Left lung (tissue), 4 donors: ENCODE measurements at regions not wholly inside any gene's neighbourhood (a gene's known extent, or its start where the extent isn't known, plus 50 kb on each side); places are given as distances from the start of the nearest gene placed in this dataset.

ENCODE experiments used
- ATAC-seq: fragments of 200-7000 bp; cut with Tn5 transposase; one replicate; pipeline ENCODE4 v1.9.1; 2020; ENCODE audit warnings: moderate library complexity
- DNase-seq, 4 donors: peaks; one replicate each; pipeline ENCODE4 v3.0.0-alpha.2; 2013 to 2020
- H3K27ac ChIP-seq, 2 donors: fragments of 200-600 bp; sonication (generic) in 1 of 2; one replicate each; pipeline versions ENCODE4 v1.5.0 to v1.8.0; 2020 to 2021
- H3K27me3 ChIP-seq, 2 donors: fragments of 200-600 bp; sonication (generic) in 1 of 2; one replicate each; pipeline versions ENCODE4 v1.5.0 to v1.8.0; 2020 to 2021
- H3K36me3 ChIP-seq, 2 donors: fragments of 200-600 bp; sonication (generic) in 1 of 2; one replicate each; pipeline versions ENCODE4 v1.5.0 to v1.8.0; 2020 to 2021
- H3K4me1 ChIP-seq, 2 donors: fragments of 200-600 bp; one replicate each; pipeline ENCODE4 v1.8.0; 2021
- H3K4me3 ChIP-seq, 2 donors: fragments of 200-600 bp; sonication (generic) in 1 of 2; one replicate each; pipeline versions ENCODE4 v1.5.0 to v1.8.0; 2020 to 2021; ENCODE audit warnings: mild to moderate bottlenecking in 1 of 2
- H3K9me3 ChIP-seq, 2 donors: fragments of 200-600 bp; sonication (generic) in 1 of 2; one replicate each; pipeline versions ENCODE4 v1.5.0 to v1.8.0; 2020 to 2021
- intact Hi-C, 2 donors: fragments of 100-400 bp; cut with DNase I; formaldehyde crosslinking; loops; one replicate each; pipeline versions ENCODE4 v1.11.2 to v1.14.2; 2022
- TF ChIP-seq, protein P1 (sequence below), 2 donors: fragments of 200-600 bp; sonication (generic) in 1 of 2; IDR thresholded peaks; one replicate each; pipeline versions ENCODE4 v1.5.0 to v1.8.0; 2021; ENCODE audit warnings: antibody characterized with exemption in 2 of 2
- donor health status: DM: no; HTN: yes; CAD: no.
- donor health status: DM: no; HTN: no; CAD: no.

DNA sequence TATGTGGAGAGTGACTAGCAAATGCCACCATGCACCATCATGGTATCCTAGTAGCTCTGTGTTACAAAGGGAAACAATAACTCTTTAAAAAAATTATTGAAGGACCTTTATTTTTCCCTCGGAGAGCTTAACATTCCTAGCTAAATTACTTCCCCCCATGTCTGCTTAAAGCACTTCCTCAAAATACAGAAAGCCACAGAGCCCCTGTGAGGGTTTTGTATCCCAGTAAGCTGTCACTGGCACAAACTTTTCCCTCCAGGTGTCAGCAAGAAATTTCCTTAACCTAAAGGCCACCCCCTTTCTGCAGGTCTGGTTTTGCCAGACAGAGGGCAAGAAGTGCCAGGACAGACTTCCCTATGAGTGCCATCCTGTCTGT is 340.0 kb upstream of the PRDM1 start:
- TF ChIP-seq, protein P1, sequence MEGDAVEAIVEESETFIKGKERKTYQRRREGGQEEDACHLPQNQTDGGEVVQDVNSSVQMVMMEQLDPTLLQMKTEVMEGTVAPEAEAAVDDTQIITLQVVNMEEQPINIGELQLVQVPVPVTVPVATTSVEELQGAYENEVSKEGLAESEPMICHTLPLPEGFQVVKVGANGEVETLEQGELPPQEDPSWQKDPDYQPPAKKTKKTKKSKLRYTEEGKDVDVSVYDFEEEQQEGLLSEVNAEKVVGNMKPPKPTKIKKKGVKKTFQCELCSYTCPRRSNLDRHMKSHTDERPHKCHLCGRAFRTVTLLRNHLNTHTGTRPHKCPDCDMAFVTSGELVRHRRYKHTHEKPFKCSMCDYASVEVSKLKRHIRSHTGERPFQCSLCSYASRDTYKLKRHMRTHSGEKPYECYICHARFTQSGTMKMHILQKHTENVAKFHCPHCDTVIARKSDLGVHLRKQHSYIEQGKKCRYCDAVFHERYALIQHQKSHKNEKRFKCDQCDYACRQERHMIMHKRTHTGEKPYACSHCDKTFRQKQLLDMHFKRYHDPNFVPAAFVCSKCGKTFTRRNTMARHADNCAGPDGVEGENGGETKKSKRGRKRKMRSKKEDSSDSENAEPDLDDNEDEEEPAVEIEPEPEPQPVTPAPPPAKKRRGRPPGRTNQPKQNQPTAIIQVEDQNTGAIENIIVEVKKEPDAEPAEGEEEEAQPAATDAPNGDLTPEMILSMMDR (IDR thresholded peaks at IDR 0.05) = no peak
- Histone ChIP-seq H3K27me3 (no peaks in the 10 kb centered on the region), H3K36me3 (no peaks in the 10 kb centered on the region), H3K9me3 (no peaks in the 10 kb centered on the region), H3K4me1 (peaks cover 0 to 3% of the 10 kb centered on the region in 2 donors), H3K4me3 (no peak overlapping the region), H3K27ac (no peak overlapping the region)
- ATAC-seq (no peak), DNase-seq (no peak)
- intact Hi-C loops = no loop called here

DNA sequence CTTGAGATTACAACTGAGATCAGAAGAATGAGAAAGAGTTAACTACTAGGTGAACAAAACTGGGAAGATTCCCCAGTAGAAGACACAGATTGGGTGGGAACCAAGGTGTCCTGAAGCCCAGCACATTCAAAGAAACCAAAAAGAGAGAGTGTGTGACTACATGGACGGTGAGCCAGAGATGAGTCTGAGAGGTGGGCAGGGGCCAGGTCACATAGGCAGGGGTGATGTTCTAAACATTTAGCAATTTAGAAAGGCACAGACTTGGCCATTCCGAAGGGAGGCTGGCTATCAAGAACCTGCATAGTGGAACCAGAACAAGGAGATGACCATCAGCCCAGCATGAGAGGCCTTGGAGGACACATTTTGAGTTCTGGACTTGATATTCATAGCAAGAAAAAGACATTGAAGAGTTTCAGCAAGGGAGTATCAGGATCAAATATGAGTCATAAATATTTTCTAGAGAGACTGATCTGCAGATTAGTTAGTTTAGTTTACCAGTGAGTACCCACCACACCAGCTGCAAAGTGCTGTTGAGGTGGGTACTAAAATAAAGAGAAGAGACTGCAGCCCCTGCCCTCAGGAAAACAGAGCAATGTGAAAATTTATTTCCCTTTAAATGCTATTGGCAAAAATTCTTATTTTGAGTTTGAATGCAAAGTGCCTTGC is 340.5 kb upstream of the PRDM1 start:
- DNase-seq (no peak), ATAC-seq (no peak)
- H3K36me3 ChIP-seq = no peaks in the 10 kb centered on the region
- no peak overlapping the region for H3K4me3 ChIP-seq
- intact Hi-C loops = no loop called here
- H3K9me3 ChIP-seq = no peaks in the 10 kb centered on the region
- no peaks in the 10 kb centered on the region for H3K27me3 ChIP-seq
- peaks cover 0 to 3% of the 10 kb centered on the region in 2 donors for H3K4me1 ChIP-seq
- TF ChIP-seq, protein P1 (IDR thresholded peaks at IDR 0.05) = no peak
- H3K27ac ChIP-seq = no peak overlapping the region

DNA sequence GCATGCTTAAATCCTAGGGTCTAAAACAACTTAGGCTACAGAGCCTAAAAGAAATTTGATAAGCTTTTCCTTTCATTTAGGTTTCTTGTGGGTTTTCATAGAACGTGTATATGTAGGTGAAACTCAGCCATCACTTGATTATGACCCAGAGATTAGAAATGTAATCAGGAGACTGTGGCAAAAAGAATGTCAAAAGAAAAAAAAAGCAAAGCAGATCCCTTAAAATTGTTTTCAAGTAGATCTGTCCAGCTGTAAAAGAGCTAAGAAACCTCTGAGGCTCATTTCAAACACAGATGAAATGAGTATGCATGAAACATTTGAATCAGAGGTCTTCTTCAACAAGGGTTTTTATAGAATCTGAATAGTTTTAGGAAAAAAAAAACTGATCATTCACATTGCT is 341.3 kb upstream of the PRDM1 start:
- ATAC-seq (no peak), DNase-seq (no peak)
- H3K4me1 ChIP-seq = peaks cover 0 to 3% of the 10 kb centered on the region in 2 donors
- H3K36me3 ChIP-seq = no peaks in the 10 kb centered on the region
- H3K27me3 ChIP-seq = no peaks in the 10 kb centered on the region
- no peaks in the 10 kb centered on the region for H3K9me3 ChIP-seq
- no peak overlapping the region for H3K4me3 ChIP-seq
- intact Hi-C loops = no loop called here
- H3K27ac ChIP-seq = no peak overlapping the region
- TF ChIP-seq, protein P1 (IDR thresholded peaks at IDR 0.05) = no peak

- Histone ChIP-seq H3K9me3 (no peaks in the 10 kb centered on the region), H3K27ac (no peak overlapping the region), H3K4me1 (no peaks in the 10 kb centered on the region), H3K36me3 (no peaks in the 10 kb centered on the region), H3K4me3 (no peak overlapping the region), H3K27me3 (no peaks in the 10 kb centered on the region)
- TF ChIP-seq, protein P1 (IDR thresholded peaks at IDR 0.05) = no peak
- DNase-seq (peak in 1 of 4 donors; percentile 30), ATAC-seq (no peak)
- intact Hi-C loops = no loop called here
Measured at GRCh38 chr6:105740946-105741645, 338.2 kb upstream of the PREP start.

DNA sequence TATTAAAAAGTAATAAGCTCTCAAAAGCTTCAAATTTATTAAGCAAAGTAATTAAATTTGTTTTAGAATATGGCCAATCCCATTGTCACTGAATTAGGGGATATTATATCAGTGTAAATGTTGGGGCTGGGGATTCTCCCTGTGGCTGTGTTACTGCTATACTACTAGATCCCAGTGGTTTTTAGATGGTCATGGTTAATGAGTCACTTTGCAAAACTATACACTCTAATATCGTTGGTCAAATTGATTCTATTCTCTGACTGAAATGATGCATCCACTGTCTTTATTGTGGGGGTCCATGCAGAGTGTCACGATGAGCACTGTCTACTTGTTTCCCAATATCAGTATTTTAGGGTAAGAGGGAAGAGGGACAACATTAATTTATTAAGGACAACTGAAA is 336.9 kb upstream of the PREP start:
- no peaks in the 10 kb centered on the region for H3K9me3 ChIP-seq
- no peaks in the 10 kb centered on the region for H3K27me3 ChIP-seq
- ATAC-seq (no peak), DNase-seq (no peak)
- TF ChIP-seq, protein P1 (IDR thresholded peaks at IDR 0.05) = no peak
- H3K4me3 ChIP-seq = no peak overlapping the region
- intact Hi-C loops = no loop called here
- no peaks in the 10 kb centered on the region for H3K36me3 ChIP-seq
- no peaks in the 10 kb centered on the region for H3K4me1 ChIP-seq
- no peak overlapping the region for H3K27ac ChIP-seq
